IMR-90 (cell line): ENCODE measurements at regions not wholly inside any gene's neighbourhood (a gene's known extent, or its start where the extent isn't known, plus 50 kb on each side); places are given as distances from the start of the nearest gene placed in this dataset.

Experiments
- CEBPB ChIP-seq: IDR thresholded peaks from 2 replicates; pipeline ENCODE4 v1.6.1; 2012; ENCODE audit warnings: low read depth, low read length, improper control_type of control experiment
- CHD1 ChIP-seq: IDR thresholded peaks from 2 replicates; pipeline ENCODE4 v1.6.1; 2012; ENCODE audit warnings: low read depth, low read length, improper control_type of control experiment
- NFE2L2 ChIP-seq: fragments of 150-350 bp; IDR thresholded peaks from 2 replicates; pipeline ENCODE4 v1.6.1; 2016; ENCODE audit warnings: low read depth, mild to moderate bottlenecking, low read length
- POLR2A ChIP-seq: IDR thresholded peaks from 2 replicates; pipeline ENCODE4 v1.6.1; 2012; ENCODE audit warnings: mild to moderate bottlenecking, low read depth, low read length
- RAD21 ChIP-seq: IDR thresholded peaks from 2 replicates; pipeline ENCODE4 v1.6.1; 2012; ENCODE audit warnings: low read length, improper control_type of control experiment
- RFX5 ChIP-seq: IDR thresholded peaks from 2 replicates; pipeline ENCODE4 v1.8.0; 2012; ENCODE audit warnings: low read depth, mild to moderate bottlenecking, low read length, moderate library complexity
- SMC3 ChIP-seq: fragments of 150-350 bp; IDR thresholded peaks from 2 replicates; pipeline ENCODE4 v1.6.1; 2016; ENCODE audit warnings: low read depth, mild to moderate bottlenecking, antibody characterized with exemption, low read length, moderate library complexity
- USF2 ChIP-seq: fragments of 150-350 bp; IDR thresholded peaks from 2 replicates; pipeline ENCODE4 v1.6.1; 2017; ENCODE audit warnings: mild to moderate bottlenecking, antibody characterized with exemption, low read length, low read depth
- TF ChIP-seq, protein P1 (sequence below): conservative IDR thresholded peaks from 2 replicates; pipeline ENCODE4 v1.5.1; 2012; ENCODE audit warnings: mild to moderate bottlenecking, low read depth, low read length, improper control_type of control experiment

DNA sequence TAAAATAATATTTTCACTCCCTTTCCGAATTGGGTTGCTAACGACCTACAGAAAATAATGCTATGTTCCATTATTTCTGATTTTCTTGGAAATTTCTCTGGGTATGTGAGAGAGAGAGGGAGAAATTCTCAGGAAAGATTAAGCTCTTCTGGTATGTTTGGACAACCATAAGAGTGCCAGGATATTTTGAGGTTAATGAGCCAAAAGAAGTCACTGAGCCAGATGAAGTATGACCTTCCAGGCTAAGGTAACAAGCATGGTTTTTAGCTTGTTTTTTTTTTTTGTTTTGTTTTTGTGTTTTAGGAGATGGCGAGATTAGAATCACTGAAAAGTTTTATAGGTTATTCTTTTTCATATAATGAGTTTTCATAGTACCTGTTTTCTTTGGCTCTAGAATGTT, 171.0 kb upstream of the FOXP2 start:
- no peak for TF ChIP-seq USF2
- TF ChIP-seq, protein P1, sequence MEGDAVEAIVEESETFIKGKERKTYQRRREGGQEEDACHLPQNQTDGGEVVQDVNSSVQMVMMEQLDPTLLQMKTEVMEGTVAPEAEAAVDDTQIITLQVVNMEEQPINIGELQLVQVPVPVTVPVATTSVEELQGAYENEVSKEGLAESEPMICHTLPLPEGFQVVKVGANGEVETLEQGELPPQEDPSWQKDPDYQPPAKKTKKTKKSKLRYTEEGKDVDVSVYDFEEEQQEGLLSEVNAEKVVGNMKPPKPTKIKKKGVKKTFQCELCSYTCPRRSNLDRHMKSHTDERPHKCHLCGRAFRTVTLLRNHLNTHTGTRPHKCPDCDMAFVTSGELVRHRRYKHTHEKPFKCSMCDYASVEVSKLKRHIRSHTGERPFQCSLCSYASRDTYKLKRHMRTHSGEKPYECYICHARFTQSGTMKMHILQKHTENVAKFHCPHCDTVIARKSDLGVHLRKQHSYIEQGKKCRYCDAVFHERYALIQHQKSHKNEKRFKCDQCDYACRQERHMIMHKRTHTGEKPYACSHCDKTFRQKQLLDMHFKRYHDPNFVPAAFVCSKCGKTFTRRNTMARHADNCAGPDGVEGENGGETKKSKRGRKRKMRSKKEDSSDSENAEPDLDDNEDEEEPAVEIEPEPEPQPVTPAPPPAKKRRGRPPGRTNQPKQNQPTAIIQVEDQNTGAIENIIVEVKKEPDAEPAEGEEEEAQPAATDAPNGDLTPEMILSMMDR, result no peak
- TF ChIP-seq SMC3, result no peak
- TF ChIP-seq RFX5, result no peak
- no peak for TF ChIP-seq POLR2A
- TF ChIP-seq NFE2L2, result no peak
- no peak for TF ChIP-seq CHD1
- no peak for TF ChIP-seq CEBPB
- TF ChIP-seq RAD21, result no peak
